Glomerular visceral epithelial cell (primary cell): ENCODE measurements at regions not wholly inside any gene's neighbourhood (a gene's known extent, or its start where the extent isn't known, plus 50 kb on each side); places are given as distances from the start of the nearest gene placed in this dataset.

ENCODE experiments used
- DNase-seq: peaks from one replicate; pipeline ENCODE4 v3.0.0-alpha.2; 2016; ENCODE audit errors: extremely low spot score

DNA sequence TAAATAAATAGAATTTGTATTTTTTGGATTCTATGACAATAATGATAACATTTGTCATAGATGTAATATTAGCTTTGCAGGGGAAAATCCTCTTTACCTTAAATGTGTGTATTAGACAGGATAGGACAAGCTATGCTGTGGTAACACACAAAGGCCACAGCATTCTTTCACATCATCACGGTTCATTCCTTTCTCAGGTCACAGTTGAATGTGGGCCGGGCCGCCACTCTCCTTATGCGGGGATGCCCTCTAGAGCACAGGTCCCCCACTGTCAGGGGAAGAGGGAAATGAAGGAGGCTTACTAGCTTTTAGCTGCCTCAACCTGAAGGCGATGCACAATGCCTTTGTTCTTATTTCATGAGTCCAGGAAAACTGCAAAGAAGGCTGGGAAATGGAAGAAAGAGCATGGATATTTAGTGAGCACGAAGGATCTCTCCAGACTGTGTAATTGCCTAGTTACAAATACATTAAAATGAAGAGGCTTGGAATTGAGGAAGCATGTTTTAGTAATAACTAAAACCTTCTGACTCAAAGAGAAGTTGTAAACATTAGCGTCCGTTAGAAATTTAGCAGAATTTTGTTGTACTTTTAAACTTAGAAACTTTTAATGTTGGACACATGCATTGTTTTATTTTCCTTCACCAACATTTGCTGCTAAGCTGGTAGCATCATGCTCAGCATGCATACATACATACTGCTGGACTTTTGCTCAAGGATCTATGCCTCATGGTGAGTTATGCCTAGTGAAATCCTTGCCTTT lies 248.9 kb upstream of the FOXQ1 start:
- DNase-seq = no peak

DNA sequence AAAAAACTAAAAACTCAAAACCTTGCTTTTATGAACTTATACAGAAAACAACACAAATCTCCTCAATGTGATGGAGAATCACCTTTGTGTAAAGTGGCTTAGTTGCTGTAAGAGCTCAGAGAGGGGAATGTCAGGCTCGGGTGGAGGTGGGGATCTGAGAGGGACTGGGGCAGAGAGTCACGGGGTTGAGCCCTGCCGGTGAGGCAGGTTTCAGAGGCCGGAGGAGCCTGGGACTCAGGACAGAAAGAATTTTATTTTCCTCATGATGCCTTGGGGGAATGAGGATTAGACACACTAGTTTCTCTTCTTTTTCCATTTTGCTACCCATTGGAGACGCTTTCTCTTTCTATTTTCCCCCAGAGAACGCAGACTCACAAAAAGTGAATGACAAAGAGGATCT lies 252.3 kb upstream of the FOXQ1 start:
- no peak for DNase-seq

DNA sequence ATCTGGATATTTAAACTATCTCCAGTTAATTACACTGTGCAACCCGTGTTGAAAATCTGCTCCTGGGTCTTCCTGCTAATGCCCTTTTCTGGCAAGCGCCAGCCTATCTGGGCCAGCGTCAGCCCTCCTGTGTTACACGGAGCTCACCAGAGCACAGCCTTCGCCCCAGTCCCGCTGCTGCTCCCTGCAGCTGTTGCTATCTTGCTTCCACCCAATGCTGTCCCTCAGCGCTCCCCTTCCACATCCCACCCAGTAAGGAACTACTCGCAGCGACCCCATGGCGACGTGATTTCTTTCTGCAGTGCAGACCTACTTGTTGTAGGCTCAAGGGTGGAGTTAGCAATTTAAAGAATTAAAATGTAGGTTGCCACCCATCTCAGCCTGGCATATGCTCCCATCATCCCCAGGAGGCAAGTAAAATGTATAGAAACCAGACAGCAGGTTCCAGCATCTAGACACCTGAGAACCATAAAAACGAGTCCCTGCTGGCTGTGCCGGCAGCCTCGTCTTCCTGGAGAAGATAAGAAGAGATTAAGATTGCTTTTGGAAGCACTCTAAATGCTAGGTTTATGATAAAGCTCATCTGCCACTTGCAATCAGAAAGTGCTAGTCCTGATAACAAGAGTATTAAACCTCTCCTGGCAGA lies 254.3 kb upstream of the FOXQ1 start:
- no peak for DNase-seq

DNA sequence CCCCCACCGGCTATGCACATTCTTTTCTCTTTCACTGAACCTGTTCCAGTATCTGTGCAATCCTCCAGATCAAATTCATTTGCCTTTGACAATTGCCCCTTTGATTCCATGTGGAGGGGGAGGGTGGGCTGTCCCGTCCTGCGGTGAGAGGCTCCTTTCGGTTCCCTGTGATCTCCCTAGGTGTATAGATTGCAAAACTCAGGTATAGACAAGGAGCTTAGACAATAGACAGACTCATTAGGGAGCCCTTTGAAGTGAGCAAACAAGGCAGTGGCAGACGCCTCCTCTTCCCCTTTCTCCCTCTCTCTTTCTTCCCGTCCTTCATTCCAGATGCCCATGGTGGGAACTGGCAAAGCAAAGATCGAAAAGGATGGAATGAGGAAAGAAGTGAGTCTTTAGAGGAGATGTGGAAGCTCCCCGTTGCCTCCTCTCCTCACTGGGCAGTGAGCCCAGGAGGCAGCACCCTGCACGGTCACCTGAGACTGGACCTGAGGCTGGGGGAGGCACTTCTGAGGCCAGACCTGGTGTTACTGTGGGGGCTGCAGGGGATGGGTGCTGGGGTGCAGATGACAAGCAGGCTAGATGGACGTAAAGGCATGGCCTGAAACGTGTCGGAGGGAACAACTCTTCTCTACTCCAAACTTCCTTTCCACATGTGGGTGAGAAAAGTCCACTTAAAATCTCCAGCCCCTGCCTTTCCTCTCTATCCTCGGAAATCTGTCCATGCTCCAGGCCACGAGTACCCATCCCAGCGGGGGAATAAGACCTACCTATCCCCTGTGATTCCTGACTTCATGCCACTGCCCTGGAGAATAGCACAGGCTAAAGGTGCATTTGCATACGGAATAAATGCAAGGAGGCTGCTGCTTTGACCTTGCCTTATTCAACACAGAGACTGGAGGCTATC lies 256.6 kb upstream of the FOXQ1 start:
- DNase-seq = no peak

DNA sequence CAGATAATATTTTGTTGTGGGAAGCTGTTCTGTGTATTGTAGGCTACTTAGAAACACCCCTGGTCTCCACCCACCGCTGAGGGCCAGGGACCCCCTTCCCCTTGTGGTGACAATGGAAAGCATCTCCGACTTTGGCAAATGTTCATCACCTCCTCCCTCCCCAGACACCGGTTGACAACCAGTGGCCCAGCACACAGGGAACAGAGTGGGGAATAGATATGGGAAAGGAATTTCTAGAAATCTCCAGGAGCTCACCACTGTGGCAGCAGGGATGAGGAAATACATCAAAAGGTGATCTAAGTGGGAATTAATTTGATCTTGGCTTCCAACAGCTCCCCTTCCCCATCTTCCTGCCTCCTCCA lies 257.3 kb upstream of the FOXQ1 start:
- no peak for DNase-seq

DNA sequence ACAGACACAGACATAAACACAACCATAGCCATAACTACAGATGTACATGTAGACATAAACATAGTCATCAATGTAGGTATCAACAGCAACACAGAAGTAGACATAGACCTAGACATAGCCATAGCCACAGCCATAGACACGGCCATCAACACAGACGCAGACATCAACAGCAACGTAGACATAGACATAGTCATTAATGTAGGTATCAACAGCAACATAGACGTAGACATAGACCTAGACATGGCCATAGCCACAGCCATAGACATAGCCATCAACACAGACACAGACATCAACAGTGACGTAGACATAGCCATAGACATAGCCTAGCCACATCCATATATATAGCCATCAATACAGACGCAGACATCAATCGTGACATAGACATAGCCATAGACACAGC lies 258.3 kb upstream of the FOXQ1 start:
- DNase-seq = no peak

DNA sequence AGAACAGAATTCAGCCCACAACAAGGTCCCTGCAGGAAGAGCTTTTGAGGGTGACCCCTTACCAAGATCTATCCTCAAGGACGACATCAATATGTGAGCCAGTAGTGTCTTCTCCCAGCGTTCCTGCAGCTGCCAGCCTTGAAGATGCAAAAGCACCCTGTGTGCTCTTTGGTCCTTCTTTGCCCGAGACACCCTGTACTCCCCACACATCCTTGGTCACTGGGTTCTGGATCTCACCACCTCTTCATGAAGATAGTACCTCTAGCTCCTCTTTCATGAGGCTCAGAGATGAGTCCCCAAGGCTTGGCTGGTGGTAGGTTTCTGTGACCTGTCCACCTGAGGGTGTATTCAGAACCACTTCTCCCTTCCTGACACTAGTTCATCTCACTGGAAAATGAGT lies 259.6 kb upstream of the FOXQ1 start:
- no peak for DNase-seq

DNA sequence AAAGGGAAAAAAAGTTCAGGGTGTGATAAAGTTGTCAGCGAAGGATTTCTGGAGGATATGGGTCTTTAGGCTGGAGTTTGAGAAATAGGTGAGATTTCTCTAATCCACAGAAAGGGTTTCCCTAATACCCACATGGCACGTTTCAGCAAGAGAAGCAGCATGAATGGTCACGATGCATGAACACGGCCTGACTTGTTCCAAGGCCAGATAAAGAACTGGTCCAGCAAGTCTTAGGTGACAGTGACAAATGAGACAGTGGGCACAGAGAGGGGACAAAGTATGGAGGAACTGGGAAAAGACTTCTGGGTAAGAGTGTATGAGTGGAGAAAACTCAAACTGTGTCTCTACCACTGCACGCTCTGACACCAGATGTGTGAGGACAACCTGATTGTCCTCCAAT lies 262.0 kb upstream of the FOXQ1 start:
- no peak for DNase-seq

DNA sequence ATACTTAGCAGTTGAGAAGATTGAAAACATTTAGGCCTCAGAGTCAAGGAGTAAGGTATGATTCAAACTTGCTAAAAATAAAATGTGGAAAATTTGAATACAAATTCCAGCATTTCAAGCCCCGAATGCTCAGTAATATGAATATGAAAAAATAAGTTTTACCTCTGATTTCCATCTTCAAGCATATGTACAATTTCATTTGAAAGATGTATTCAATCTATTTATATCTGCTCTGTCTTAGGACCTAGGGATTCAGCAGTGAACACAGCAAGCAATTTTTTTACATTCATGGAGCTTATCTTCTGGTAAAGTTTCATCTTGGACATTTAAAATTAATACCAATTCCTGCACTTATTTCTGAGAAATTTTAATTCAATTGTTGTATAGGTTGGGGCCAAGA lies 262.7 kb upstream of the FOXQ1 start:
- no peak for DNase-seq

DNA sequence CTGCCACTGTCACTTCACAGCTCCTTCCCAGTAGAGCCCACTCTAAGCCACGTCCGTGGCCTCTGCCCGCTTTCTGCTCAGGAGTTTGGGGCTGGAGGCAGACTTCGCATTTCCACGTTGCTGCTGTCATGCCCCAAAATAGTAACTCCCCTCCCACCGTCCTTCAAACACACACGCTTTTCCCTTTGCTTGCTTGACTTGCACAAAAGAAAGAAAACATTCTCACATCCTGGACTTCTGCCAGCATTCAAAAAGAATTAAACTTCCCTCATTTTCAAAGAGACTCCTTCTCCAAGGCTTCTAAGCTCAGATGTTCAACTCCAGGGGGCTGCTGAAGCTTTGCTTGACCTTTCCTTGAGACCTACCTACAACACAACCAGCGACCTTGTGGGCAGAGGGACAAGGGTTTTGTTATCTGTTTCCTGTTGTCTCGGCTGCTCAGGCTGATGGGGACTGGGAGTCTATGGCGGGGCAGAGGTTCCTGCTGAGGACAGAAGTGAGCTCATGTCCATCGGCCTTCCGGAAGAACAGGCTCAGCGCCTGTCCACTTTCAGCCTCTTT lies 263.8 kb upstream of the FOXQ1 start:
- no peak for DNase-seq

DNA sequence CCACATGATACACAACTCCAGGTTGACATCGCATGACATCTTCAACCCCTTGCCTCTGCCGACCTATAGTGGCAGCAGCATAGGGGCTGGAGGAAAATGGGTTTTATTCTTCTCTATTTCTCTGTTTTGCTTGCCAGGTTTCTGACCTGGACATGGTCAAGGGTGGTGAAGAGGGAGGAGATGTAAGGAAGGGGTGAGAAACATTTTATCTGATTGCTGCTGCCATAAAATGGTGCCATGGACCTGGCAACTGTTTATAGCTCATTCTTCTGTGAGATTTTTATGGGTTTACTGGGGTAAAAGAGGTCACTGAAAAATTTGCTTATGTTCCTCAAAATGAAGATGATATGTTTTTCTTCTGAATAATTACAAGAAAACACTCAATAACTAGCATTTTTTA lies 266.7 kb upstream of the FOXQ1 start:
- no peak for DNase-seq

DNA sequence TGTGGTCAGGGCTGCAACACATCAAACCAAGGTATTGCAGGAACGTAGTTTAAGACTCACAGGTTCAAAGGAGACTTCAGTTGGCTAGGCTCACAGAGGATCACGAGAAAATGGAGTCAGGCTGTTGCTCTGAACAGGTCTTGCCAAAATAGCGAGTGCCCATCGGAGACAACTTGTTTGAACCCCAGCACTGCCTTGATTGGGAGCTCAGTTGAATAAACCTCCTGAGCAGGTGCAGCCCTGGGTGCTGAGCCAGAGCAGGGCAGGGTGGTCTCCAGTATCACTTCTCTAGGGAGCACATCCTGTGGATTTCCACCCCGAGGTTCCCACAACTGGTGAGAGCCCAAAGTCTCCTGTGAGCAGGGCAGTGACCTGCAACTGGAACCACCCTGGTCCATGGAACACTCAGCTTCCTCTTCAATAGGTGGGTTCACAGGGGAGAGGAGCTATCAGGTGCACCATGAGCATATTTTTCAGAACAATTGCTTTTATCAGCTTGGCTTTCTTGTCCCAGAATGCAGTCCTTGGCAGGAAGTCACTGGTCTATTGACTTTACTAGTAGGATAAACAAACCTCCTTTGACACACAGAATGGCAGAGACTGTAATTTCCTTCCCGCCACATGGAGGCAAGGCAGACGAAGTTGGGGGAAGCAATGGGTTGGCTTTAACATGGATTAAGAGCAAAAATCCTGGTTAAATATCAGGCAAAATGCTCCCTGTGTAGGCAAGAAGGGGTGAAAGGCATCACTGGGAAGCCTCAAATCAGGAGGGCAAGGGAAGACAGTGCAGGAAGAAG lies 267.7 kb upstream of the FOXQ1 start:
- DNase-seq = no peak

DNA sequence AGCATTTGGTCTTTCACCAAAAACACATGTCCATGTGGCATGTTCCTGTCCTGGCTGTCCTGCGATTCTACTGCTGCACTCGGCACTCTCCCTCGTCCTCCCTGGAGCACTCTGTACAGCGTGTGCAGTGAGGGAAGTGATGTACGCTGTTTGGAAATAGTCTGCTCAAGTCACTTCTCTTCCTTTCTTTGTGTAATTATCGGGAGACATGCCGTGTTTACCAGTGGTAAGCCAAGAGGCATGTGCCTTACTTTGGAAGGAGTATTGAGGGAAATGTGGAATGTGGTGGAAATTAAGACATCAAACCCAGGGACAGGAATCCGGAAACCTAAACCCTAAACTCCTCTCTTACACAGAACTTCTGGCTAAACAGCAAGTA lies 268.5 kb upstream of the FOXQ1 start:
- no peak for DNase-seq

DNA sequence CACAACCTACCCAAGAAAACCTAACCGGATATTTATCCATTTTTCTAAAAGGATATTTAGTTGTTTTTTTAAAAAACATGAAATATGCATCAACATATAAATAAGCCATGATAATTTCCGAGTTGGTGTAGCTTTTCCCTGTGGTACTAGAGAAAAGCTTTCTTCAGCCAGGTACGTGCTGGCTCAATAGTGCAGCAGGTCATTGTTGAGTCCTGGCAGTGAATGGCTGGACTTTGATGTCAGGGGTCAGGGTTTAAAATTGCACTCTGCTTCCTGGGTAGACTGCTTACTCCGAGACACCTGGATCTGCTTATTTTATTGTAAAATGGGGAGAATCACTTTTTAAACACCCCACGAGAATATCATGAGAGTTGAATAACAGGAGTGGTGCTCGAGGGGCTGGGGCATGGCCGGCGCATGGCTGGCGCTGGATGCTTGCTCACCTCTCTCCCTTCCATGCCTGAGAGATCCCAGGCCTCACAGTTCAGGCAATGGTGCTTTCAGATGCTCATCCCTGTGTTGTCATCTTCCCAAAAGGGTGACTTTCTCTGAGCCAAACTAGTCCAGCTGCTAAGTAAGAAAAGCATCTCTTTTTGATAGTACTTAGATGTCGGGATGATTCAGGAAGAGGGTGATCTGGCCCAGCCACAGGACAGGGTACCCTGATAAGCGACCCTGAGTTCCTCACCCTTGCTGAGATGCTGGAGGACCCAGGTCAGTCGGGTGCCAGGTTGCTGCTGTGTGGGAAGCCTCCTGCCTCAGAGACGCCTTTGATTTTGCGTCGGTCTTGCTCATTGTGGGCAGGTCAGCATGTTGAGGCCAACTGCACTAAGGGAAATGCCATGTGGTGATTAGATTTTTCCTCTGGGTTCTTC lies 269.1 kb upstream of the FOXQ1 start:
- DNase-seq = no peak

DNA sequence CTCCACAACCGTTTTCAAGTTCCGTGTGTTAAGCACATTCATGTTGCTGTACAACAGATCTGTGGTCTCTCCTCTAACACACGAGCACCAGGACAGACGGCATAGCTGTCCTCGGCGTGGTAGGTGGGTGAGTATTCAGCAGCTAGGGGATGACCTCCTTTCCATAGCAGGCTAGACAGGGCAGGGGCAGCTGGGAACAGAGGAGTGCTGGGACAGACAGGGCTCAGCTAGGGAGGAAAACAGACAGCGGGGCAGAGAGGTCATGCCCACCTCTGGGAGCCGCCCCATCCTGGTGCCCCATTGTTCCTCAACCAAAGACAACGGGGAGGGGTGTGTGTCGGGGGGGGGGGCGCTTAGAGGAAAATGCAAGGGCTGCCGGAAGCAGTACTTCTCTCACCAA lies 271.5 kb upstream of the FOXQ1 start:
- DNase-seq = no peak

DNA sequence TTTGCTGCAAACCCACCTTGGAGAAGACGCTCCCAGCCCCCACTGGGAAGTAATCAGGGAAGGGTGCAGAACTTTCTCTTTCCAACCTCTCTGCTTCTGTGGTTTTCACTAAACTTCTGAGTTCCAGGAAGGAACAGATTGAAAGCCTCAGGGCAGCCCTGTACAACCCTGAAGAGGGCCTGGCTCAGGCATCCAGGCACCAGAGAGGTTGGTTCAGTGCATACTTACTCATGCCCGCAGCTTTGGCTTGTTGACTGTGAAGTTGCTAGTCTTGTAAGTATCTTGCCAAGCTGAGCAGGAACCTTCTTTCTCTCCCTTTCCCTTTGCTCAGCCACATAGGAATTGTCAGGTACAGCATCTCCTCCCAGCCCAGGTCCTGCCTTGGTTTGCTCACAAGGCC lies 272.2 kb upstream of the FOXQ1 start:
- DNase-seq = no peak

DNA sequence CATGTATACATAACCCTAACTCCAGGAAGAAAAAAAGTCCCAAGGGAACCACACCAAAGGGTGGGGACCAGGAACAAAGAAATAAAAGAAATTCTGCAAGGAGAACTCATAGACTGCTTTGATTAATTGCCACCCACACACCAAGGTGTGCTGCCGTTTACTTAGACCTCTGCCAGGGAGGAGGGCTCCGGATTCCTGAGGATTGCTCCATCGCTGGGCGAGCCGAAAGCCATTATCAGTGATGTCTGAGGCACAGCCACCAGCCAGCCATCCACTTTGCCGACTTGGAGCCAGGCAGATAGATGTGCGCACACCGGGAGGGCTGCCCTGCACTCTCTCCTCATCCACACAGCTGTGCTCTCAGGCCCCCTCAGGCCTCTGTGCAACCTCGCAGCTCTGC lies 272.7 kb upstream of the FOXQ1 start:
- DNase-seq = no peak

DNA sequence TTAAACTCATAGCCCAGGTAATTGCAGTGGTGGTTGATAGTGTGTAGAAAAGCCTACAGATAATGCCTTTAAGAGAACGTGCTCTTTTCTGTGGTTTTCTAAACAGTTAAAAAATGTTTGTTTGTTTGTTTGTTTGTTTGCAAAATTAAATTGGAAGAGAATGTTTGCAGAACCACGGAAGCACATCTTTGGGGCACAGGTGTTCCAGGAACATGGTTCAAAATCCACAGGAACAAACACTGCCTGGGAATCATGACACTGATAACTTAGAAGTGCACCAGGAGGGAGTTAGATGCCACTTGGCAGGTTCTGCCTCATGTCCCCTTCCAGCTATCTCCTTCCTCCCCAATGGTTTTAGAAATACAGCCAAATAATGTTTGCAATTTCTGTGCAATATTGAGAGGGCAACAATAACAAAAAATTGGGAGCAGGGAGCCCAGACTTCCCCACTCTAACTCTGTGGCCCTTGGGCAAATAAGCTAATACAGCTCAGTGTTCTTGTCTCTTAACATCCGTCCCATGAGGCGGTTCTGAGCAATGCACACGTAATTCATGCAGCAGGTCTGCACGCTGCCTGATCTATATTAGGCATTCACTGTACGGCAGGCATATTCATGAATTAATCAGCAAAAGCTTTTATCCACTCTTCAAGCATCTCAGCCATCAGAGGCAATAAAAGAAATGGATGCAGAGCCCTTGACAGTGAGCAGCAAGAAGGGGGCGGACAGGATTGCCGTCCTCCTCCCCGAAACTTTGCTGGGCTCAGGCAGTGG lies 274.3 kb upstream of the FOXQ1 start:
- no peak for DNase-seq

DNA sequence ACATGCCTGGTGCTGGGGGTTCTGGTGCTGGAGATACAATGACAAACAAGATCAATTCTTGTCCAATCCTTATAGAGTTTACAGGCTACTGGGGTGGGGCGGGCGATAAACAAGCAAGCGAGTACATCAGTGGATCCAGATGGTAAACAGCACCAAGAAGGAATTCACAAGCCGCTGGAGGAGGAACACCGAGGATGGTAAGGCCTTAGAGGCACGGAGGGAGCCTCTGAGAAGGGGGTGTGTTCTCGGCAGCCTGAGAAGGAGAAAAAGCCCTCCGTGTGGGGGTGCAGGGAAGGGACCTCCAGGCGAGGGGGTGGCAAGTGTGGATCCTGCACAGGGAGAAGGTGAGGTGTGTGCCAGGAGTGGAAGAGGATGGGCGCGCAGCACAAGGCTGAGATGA lies 276.5 kb upstream of the FOXQ1 start:
- DNase-seq = no peak

DNA sequence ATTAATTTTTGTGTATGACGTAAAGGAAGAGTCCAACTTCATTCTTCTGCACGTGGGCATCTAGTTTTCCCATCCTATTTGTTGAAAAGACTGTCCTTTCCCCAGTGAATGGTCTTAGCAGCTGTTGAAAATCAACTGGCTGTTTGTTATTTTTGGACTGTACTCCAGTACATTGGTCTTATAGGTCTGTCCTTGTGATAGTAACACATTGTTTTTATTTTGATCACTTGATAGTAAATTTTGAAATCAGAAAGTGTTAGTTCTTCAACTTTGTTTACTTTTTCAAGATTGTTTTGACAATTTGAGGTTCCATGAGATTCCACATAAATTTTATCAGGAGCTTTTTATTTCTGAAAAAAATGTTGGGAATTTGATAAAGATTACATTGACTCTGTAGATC lies 280.2 kb upstream of the FOXQ1 start:
- DNase-seq = no peak
